Suprapubic skin (tissue), 4 donors: ENCODE measurements at regions not wholly inside any gene's neighbourhood (a gene's known extent, or its start where the extent isn't known, plus 50 kb on each side); places are given as distances from the start of the nearest gene placed in this dataset.

Experiments
- DNase-seq, 2 donors: peaks; one replicate each; pipeline ENCODE4 v3.0.0-alpha.2; 2019; ENCODE audit warnings: low spot score in 2 of 2
- H3K27ac ChIP-seq: fragments of 200-600 bp; sonication (generic); one replicate; pipeline ENCODE4 v1.5.1; 2019
- H3K27me3 ChIP-seq: fragments of 200-600 bp; sonication (generic); one replicate; pipeline ENCODE4 v1.5.1; 2019
- H3K36me3 ChIP-seq: fragments of 200-600 bp; sonication (generic); one replicate; pipeline ENCODE4 v1.5.1; 2019
- H3K4me1 ChIP-seq: fragments of 200-600 bp; sonication (generic); one replicate; pipeline ENCODE4 v1.5.1; 2019
- H3K4me3 ChIP-seq: fragments of 200-600 bp; sonication (generic); one replicate; pipeline ENCODE4 v1.5.1; 2019; ENCODE audit warnings: mild to moderate bottlenecking
- H3K9me3 ChIP-seq: fragments of 200-600 bp; sonication (generic); one replicate; pipeline ENCODE4 v1.5.1; 2019
- CTCF ChIP-seq, 2 donors: fragments of 200-600 bp in 1 of 2; fragments of 450-650 bp in 1 of 2; sonication (generic) in 1 of 2; IDR thresholded peaks; one replicate each; pipeline ENCODE4 v1.5.1; 2016 to 2019; ENCODE audit warnings: antibody characterized with exemption in 2 of 2, mild to moderate bottlenecking in 1 of 2, moderate library complexity in 1 of 2
- EP300 ChIP-seq: sonication (generic); formaldehyde crosslinking; IDR thresholded peaks from one replicate; pipeline ENCODE4 v1.6.1; 2017; ENCODE audit warnings: antibody characterized with exemption
- POLR2A ChIP-seq, 2 donors: fragments of 450-650 bp; IDR thresholded peaks; one replicate each; pipeline ENCODE4 v1.6.1; 2017; ENCODE audit warnings: antibody characterized with exemption in 2 of 2, mild to moderate bottlenecking in 2 of 2, moderate library complexity in 2 of 2
- POLR2AphosphoS5 ChIP-seq, 3 donors: sonication (generic); formaldehyde crosslinking; IDR thresholded peaks; one replicate each; pipeline ENCODE4 v1.6.1; 2017; ENCODE audit warnings: antibody characterized with exemption in 3 of 3
- WGBS: methylation state at CpG from one replicate; pipeline ENCODE4 v1.1.5; 2018; 5-methylcytosine and 5-hydroxymethylcytosine counted together

GRCh38 chr10:37684765-37685164 lies 172.6 kb downstream of the ZNF248 start:
- Histone ChIP-seq H3K9me3 (peaks cover 17% of the 10 kb centered on the region), H3K4me3 (no peak overlapping the region), H3K27me3 (no peaks in the 10 kb centered on the region), H3K4me1 (no peaks in the 10 kb centered on the region), H3K36me3 (no peaks in the 10 kb centered on the region), H3K27ac (no peak overlapping the region)
- TF ChIP-seq POLR2A (IDR thresholded peaks at IDR 0.05) (no peak), POLR2AphosphoS5 (IDR thresholded peaks at IDR 0.05) (no peak), CTCF (IDR thresholded peaks at IDR 0.05) (no peak)
- WGBS = 77% methylated on average over 8 of the region's 8 CpGs
- DNase-seq = no peak

GRCh38 chr10:37682617-37683016 lies 174.8 kb downstream of the ZNF248 start:
- 89% methylated on average over 2 of the region's 4 CpGs for WGBS
- no peak for DNase-seq
- H3K9me3 ChIP-seq = peaks cover 22% of the 10 kb centered on the region
- TF ChIP-seq CTCF (IDR thresholded peaks at IDR 0.05) (no peak), POLR2A (IDR thresholded peaks at IDR 0.05) (no peak), POLR2AphosphoS5 (IDR thresholded peaks at IDR 0.05) (no peak), EP300 (no peak)
- H3K27me3 ChIP-seq = no peaks in the 10 kb centered on the region
- no peak overlapping the region for H3K27ac ChIP-seq
- no peaks in the 10 kb centered on the region for H3K36me3 ChIP-seq
- H3K4me1 ChIP-seq = no peaks in the 10 kb centered on the region
- no peak overlapping the region for H3K4me3 ChIP-seq

- H3K4me3 ChIP-seq = no peak overlapping the region
- TF ChIP-seq EP300 (no peak), CTCF (IDR thresholded peaks at IDR 0.05) (no peak), POLR2AphosphoS5 (IDR thresholded peaks at IDR 0.05) (no peak), POLR2A (IDR thresholded peaks at IDR 0.05) (no peak)
Measured at GRCh38 chr10:37681617-37681999, 175.8 kb downstream of the ZNF248 start.

GRCh38 chr10:37680716-37681616 lies 176.4 kb downstream of the ZNF248 start:
- Histone ChIP-seq H3K9me3 (peaks cover 15% of the 10 kb centered on the region), H3K4me1 (no peaks in the 10 kb centered on the region), H3K36me3 (no peaks in the 10 kb centered on the region), H3K27me3 (no peaks in the 10 kb centered on the region), H3K4me3 (no peak overlapping the region), H3K27ac (no peak overlapping the region)
- WGBS = 79% methylated on average over 39 of the region's 52 CpGs
- no peak for TF ChIP-seq POLR2AphosphoS5 (IDR thresholded peaks at IDR 0.05)
- no peak for TF ChIP-seq EP300
- no peak for TF ChIP-seq CTCF (IDR thresholded peaks at IDR 0.05)
- TF ChIP-seq POLR2A (IDR thresholded peaks at IDR 0.05) = no peak
- DNase-seq = peak in 1 of 2 donors; percentile 56

More at GRCh38 chr10:37681617-37681999, 175.8 kb downstream of the ZNF248 start:
- WGBS = 90% methylated on average over 4 of the region's 12 CpGs
- DNase-seq = no peak
- Histone ChIP-seq H3K9me3 (peaks cover 15% of the 10 kb centered on the region), H3K36me3 (no peaks in the 10 kb centered on the region), H3K27me3 (no peaks in the 10 kb centered on the region), H3K27ac (no peak overlapping the region), H3K4me1 (no peaks in the 10 kb centered on the region)

GRCh38 chr10:37680243-37680683 lies 177.1 kb downstream of the ZNF248 start:
- Histone ChIP-seq H3K36me3 (no peaks in the 10 kb centered on the region), H3K4me1 (no peaks in the 10 kb centered on the region), H3K27ac (no peak overlapping the region), H3K27me3 (no peaks in the 10 kb centered on the region), H3K9me3 (peaks cover 15% of the 10 kb centered on the region), H3K4me3 (no peak overlapping the region)
- peak in 1 of 2 donors; percentile 55 for DNase-seq
- 93% methylated on average over 22 of the region's 30 CpGs for WGBS
- TF ChIP-seq CTCF (IDR thresholded peaks at IDR 0.05) (no peak), EP300 (no peak), POLR2AphosphoS5 (IDR thresholded peaks at IDR 0.05) (no peak)
